ENCODE measurements at regions not wholly inside any gene's neighbourhood (a gene's known extent, or its start where the extent isn't known, plus 50 kb on each side); places are given as distances from the start of the nearest gene placed in this dataset.

DNA sequence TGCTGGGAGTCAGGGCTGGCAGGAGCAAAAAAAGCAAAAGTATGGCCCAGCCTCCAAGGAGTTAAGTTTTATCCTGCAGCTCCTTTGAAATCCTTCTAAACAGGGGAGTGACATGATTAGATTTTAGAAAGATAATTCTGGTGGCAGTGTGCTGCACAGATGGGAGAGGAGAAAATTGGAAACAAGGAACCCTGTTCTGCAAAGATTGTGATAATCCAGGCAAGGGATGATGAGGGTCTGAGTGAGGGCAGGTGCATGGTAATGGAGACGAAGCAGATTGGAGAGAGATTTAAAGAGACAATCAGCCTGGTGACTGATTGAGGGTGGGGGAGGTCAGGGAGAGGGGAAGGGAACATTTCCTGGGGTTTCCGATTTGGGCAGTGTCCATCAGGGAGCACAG lies 444.7 kb upstream of the PODXL start:
- TF ChIP-seq, protein P1, sequence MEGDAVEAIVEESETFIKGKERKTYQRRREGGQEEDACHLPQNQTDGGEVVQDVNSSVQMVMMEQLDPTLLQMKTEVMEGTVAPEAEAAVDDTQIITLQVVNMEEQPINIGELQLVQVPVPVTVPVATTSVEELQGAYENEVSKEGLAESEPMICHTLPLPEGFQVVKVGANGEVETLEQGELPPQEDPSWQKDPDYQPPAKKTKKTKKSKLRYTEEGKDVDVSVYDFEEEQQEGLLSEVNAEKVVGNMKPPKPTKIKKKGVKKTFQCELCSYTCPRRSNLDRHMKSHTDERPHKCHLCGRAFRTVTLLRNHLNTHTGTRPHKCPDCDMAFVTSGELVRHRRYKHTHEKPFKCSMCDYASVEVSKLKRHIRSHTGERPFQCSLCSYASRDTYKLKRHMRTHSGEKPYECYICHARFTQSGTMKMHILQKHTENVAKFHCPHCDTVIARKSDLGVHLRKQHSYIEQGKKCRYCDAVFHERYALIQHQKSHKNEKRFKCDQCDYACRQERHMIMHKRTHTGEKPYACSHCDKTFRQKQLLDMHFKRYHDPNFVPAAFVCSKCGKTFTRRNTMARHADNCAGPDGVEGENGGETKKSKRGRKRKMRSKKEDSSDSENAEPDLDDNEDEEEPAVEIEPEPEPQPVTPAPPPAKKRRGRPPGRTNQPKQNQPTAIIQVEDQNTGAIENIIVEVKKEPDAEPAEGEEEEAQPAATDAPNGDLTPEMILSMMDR (IDR thresholded peaks at IDR 0.05): no peak
- TF ChIP-seq SP1 (CRISPR knock-in tag; conservative IDR thresholded peaks at IDR 0.05) (no peak), ESRRA (CRISPR knock-in tag; IDR thresholded peaks at IDR 0.05; ENCODE audit: borderline replicate concordance) (no peak), JUN (CRISPR knock-in tag; IDR thresholded peaks at IDR 0.05) (no peak), ZNF317 (CRISPR knock-in tag; IDR thresholded peaks at IDR 0.05; ENCODE audit: borderline replicate concordance, low read depth) (no peak), ZNF138 (CRISPR knock-in tag; conservative IDR thresholded peaks at IDR 0.05) (no peak), NR3C1 (CRISPR knock-in tag; conservative IDR thresholded peaks at IDR 0.05; ENCODE audit: low read depth) (no peak), HMGA2 (CRISPR knock-in tag; IDR thresholded peaks at IDR 0.05) (no peak)
- TF ChIP-seq, protein P2, sequence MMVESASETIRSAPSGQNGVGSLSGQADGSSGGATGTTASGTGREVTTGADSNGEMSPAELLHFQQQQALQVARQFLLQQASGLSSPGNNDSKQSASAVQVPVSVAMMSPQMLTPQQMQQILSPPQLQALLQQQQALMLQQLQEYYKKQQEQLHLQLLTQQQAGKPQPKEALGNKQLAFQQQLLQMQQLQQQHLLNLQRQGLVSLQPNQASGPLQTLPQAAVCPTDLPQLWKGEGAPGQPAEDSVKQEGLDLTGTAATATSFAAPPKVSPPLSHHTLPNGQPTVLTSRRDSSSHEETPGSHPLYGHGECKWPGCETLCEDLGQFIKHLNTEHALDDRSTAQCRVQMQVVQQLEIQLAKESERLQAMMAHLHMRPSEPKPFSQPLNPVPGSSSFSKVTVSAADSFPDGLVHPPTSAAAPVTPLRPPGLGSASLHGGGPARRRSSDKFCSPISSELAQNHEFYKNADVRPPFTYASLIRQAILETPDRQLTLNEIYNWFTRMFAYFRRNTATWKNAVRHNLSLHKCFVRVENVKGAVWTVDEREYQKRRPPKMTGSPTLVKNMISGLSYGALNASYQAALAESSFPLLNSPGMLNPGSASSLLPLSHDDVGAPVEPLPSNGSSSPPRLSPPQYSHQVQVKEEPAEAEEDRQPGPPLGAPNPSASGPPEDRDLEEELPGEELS (CRISPR knock-in tag; IDR thresholded peaks at IDR 0.05): no peak
